HG02678 (cell line): ENCODE measurements at regions not wholly inside any gene's neighbourhood (a gene's known extent, or its start where the extent isn't known, plus 50 kb on each side); places are given as distances from the start of the nearest gene placed in this dataset.
"Not testable (repeated sequence)": the region's sequence is repeated elsewhere in the genome, so short reads cannot be mapped to it uniquely, and the experiment has no call there.

Experiments
- ATAC-seq: cut with Tn5 transposase; IDR thresholded peaks from one replicate; pipeline ENCODE4 v1.9.1; 2021; ENCODE audit warnings: mild to moderate bottlenecking, moderate library complexity; ENCODE audit not compliant: unreplicated experiment

DNA sequence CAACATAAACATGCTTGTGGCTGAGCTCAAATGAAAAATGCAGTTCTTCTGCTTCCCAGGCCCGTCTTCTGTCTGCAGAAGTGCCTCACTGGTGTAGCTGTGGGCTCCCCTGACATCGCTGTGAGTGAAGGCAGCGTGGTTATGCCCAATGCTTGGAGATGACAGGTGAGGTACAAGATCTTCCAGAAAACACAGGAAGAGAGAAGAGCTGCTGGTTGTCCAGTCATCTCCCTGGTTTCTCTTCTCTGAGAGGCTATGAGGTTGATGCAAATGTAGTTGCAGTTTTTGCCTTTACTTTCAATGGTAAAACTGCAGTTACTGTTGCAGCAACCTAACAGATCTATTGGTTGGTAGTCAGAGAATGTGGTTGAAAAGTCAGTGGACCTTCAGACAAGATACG is 223.6 kb downstream of the GATA3 start:
- ATAC-seq, result no peak

DNA sequence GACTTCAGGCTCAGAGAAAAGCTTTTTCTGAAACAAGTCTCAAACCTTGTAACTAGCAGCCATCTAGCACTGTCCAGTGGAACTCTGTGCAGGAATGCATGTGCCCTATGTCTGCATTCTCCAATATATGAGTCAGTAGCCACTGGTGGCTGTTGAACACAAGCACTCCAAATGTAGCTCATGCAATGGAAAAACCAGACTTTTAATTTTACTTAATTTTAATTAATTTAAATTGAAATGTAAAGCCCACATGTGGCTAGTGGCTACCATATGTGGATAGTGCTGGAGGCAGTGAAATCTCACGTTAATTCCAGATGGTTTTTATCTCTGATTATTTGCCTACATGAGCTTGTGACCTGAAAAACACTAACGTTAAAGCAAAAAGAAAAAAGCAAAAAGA is 225.1 kb downstream of the GATA3 start:
- ATAC-seq, result no peak

DNA sequence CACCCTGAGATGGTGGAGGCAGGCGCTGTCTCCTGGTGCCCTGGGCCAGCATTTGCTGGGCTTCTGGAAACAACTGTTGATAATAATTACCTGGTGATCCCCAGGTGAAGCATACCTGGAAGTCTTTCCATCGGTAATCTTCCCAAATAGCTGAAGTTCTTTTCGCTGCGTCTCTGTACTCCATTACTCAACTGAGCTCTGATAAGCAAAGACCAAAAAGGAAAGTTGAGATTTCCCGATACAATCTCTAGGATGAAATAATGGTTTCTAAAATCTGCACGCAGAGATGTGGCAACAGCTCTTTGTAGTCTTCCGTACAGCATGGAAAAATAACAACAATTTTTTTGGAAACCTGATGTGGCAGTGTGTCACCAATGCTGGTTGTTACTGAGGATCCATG is 226.5 kb downstream of the GATA3 start:
- no peak for ATAC-seq

DNA sequence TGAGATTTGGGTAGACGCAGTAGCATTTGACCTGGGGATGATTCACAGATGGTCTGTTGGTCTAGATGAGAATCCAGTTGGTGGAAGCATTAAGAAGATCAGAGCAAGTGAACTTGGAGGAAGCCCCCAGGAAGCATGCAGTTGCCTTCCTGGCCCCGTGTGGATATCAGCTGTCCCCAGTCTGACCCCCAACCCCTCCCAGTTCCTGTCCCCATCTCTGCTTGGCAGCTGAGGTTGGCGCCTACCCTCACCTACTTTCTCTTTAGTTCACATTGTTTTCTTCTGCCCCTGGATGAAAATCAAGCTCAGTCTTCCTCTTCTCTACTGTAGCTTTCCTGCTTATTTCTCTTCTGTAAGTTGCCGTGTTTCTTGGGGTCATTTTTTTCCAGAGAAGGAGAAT is 227.9 kb downstream of the GATA3 start:
- no peak for ATAC-seq

DNA sequence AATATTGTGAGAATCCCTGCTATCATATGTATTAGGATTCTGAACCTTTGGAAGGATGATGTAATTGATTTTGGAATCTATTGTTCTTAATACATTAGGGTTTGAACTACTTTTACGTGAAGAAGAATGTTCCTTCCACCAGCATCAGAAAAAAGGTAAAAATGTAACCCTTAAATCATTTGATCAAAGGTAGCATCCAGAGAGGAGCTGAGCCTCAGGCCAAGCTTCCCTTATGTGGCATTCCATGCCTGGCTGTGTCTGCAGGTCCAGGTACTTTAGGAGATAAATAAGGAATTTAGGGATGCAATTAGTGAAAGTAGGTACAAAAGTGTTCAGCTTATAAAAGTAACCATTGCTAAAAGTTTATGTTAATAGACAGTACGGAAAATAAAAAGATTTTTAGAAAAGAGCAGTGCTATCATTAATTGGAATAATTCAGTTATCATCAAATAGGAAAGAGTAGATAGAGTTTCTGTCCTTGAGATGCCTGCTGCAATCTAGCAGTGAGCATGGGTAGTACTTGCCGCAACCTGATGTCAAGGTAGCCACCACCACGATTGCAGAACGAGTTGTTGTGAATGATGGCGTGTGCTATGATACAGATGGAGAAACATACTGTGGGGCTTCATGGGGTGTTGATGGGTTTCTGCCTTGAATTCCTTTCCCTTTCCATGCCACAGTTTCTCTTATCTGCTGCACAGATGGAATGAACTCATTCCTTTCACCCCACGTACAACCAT is 228.8 kb downstream of the GATA3 start:
- ATAC-seq, result no peak

DNA sequence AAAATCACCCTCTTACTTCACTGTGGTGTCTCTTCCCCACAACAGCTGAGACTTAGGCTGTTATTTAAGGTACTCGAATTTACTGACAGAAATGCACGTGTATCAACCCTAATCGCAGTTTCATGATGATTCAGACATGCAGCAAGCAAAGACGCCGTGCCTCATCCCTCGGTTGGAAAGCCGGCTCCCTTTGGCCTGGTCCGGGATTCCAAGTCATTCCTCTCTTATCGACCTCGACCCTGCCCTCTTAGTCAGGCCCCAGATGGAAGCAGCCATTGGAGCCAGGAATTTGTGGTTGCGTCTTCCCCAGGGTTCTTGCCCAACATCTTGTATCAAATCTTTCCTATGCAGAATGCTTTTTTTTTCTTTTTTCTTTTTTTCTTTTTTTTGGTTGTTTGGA is 229.5 kb downstream of the GATA3 start:
- ATAC-seq, result no peak

DNA sequence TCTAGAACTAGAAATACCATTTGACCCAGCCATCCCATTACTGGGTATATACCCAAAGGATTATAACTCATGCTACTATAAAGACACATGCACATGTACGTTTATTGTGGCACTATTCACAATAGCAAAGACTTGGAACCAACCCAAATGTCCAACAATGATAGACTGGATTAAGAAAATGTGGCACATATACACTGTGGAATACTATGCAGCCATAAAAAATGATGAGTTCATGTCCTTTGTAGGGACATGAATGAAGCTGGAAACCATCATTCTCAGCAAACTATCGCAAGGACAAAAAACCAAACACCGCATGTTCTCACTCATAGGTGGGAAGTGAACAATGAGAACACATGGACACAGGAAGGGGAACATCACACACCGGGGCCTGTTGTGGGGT is 231.5 kb downstream of the GATA3 start:
- not testable (repeated sequence) for ATAC-seq

DNA sequence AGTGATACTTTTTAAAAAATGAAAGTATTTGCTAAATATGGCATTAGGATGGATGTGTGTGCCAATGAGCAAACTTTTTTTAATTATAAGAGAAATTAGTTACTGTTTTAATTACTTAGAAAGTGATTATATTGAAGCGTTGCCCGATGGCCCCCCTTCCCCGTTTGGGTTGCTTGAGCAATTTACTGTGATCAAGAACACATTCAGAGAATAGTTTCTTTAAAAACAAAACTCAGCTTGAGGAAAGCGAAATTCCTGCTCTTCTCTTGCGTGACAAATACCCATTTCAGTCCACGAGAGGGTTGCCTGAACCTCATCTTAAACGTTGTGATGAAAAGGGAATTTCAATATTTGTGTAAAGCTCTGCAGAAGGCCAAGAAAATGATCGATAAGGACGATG is 234.1 kb downstream of the GATA3 start:
- ATAC-seq, result no peak

DNA sequence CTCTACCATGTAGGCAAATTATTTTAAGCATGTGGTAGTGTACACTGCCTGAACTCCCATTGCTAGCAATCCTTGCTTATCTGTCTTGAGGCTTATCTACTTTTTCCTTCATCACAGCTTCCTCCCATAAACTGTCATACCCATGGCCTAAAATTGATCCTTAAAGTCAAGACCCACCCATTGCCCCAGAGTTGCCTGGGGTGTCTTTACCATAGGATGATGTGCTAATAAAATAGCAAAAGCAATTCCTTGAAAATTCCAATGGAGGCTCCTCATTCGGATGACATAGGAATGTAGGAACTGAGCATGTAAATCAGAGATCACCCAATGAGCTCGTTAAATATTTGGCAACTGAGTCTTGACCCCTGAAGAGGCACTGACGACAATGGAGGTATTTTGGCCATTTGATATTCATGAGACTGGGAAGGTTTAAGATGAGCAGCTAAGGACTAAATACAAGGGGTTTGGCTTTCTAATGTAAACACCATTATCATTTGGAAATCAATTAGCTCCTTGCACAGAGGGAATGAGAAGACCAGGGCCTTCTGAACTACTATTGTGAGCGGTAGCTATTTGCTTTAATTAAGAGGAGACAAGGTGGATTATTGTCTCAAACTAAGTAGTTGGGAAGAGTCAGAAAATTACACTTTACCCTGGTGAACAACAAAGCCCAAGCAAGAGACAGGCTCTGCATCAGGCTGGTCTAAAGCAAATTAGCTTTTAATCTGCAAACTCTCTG is 234.9 kb downstream of the GATA3 start:
- no peak for ATAC-seq

DNA sequence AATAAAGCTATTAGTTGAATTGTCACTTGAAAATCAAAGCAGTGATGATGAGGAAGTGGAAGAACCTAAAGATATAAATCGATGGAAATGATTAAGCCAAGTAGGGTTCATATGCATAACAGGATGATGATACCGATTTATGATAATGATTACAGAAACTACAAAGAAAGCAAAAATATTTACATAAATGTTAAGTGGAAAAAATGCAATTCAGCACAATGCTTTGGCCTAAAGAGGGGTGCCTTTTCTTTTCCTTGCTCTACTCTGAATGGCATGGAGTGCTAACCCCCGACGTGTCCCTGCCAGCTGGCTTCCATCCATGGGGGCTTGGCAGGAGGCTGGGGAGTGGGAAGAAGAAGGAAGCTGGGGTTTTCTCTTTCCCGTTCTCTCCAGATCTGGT is 240.3 kb downstream of the GATA3 start:
- ATAC-seq, result no peak

DNA sequence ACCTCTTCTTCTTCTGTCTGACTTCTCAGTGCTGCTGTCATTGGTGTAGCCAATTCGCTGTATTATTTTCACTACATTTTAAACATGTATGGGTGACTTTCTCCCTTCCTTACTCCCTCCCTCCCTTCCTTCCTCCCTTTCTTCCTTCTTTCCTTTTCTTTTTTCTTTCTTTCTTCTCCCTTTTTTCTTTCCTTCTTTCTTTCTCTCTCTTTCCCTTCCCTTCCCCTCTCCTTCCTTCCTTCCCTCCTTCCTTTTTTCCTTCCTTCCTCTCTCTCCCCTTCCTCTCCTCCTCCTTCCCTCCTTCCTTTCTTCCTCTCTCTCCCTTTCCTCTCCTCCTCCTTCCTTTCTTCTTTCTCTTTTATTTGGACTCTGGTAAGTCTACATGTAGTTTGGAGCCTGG is 240.8 kb downstream of the GATA3 start:
- no peak for ATAC-seq

DNA sequence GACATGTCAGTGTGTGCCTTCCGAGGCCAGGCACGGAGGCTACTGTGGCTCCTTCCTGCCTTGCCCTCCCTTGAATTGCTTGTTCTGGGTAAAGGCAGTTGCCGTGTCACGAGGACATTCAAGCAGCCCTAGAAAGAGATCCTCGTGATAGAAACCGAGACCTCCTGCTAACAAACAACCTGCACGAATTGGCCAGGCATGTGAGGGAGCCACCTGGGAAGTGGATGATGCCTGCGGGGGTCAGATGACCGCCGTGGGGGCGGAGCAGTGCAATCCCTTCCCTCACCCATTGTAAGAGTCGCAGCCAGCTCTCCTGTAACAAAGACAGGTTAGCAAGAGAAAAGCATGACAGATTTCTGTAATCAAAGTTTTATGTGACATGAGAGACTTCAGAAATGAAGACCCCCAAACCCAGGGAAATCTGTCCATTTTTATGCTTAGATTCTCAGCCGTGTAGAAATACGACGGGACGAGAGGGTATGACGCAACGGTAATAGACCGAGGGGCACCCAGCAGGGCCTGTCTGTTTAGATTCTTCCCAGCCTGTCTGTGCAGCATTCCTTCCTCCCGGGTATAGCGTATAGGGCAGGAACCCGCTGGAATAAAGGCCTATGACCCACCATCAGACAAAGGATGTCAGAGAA is 241.7 kb downstream of the GATA3 start:
- no peak for ATAC-seq

DNA sequence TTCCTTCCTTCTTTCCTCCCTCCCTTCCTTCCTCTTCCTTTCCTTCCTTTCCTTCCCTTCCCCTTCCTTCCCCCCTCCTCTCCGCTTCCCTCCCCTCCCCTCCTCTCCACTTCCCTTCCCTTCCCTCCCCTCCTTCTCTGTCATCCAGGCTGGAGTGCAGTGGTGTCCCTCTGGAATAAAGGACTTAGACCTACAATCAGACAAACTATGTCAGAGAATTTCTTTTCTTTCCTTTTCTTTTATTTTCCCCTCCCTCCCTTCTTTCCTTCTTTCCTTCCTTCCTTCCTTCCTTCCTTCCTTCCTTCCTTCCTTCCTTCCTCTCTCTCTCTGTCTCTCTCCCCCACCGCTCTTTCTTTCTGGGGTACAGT is 242.2 kb downstream of the GATA3 start:
- no peak for ATAC-seq

DNA sequence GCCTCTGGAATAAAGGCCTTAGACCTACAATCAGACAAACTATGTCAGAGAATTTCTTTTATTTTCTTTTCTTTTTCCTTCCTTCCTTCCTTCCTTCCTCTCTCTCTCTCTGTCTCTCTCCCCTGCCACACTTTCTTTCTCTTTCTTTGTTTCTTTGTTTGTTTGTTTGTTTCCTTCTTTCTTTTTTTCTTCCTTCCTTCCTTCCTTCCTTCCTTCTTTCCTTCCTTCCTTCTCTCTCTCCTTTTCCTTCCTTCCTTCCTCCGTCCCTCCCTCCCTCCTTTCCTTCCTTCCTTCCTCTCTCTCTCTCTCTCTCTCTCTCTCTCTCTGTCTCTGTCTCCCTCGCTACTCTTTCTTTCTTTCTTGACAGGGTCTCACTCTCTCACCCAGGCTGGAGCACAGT is 242.6 kb downstream of the GATA3 start:
- ATAC-seq, result no peak

DNA sequence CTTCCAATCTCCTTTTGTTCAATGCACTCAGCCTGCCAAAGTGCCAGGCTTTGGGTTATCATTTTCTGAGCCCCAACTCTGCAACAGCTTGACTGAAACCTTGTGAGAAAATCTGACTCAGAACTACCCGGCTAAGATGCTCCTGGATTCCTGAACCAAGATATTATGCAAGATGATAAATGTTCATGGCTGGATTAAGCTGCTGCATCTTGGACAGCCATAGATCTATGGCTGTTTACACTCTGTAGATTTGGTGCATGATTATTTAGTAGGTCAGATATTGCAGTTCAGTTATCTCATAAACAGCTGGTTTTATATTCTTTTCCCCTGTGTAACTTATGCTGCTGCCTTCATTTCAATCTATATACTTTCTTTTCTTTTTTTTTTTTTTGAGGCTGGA is 243.5 kb downstream of the GATA3 start:
- ATAC-seq, result no peak

DNA sequence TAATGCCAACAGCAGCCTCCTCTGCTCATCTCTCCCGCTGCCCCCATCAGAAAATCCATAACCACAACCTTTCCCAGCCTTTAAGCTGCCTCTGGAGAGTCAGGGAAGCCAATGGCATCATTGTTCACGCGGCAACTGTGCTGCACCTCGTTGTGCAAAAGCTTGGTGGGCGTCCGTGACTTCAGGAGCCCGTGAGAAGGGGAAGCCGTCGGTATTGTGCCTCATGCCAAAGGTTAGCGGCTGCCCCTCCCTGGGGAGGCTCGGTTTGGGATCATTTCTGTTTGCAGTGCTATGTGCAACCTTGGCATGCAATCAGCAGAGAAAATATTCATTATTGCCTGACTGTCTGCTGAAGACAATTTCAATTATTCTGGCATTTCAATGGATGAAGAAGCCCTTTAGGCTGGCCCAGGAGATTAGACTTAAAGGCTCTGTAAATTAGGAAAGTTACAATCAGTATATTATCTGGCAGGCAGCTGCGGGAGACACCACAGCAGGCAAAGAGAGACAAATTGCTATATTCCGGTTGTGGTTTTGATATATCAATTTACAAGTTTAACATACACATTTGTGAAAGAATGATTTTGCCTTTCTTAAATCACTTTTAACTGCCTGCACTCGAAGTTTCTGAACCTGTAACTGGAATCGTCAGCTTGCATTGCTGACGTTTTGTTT is 244.5 kb downstream of the GATA3 start:
- no peak for ATAC-seq

DNA sequence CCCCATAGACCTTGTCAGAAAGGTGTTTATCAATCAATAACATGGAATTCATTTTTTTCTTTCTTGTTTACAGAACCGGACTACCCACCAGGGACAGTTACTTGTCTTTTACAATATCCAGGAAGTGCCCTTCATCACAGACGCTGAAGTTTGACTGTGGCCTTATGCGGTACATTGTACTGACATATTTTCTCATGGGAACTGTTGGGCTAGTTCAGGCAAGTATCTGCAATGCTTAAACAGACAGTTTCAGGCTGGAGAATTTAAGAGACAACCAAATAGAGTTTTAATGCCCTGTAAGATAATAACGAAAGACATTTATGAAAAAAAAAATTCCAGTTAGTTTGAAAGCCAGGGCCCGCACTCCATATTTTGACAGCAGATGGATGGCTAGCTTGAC is 246.4 kb downstream of the GATA3 start:
- no peak for ATAC-seq

DNA sequence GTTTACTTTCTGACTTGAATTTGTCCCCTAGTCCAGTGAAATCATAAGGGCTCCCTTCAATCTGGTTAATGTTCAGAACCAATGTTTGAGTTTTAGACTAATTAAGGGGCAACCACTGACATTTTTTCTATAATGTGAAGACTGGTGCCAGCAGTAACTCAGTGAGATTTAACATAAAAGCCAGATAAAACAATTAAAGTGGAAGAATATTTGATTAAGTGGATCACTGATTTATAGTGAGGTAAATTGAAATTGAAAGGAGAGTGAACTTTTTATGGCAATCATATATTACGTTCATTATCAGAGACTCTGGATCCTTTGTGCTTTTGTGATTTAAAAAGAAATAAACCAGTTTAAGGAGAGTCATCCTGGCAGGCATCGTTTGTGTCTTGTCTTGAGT is 246.8 kb downstream of the GATA3 start:
- ATAC-seq, result no peak

DNA sequence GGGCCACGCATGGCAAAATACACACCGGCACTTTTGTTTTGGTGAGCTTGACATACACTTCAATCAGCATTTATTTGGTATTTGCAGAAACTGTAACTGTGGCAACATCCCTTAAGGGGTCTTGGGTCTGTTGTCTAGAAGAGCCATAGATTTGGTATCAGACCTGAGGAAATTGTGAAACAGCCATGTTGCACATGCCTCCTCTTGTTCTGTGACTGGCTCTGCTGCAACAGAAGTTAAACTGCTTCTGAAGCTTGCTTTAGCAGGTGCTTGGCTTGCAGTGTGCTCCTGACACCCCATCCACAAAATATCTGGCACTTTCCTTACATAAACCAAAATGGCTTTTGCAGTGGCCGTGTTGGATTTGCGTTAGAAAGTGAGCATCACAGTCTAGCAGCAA is 247.3 kb downstream of the GATA3 start:
- no peak for ATAC-seq

DNA sequence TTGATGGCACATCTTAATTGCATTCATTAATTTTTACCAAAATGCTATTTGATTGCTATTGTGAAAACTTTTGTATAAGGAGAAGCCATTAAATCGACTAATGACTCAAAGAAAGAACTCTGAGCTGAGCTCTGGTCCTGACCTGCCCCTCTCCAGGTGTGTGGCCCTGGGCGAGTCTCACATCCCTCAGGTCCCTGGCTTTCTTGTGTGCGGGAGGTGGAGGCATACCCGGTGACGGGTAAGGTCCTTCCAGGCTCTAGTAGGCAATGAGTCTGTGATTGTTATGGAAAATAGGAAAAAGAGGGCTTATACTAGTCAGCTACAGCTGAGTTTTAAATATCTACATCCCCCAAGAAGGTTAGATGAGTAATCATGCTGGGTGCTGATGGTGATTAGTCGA is 248.1 kb downstream of the GATA3 start:
- no peak for ATAC-seq

DNA sequence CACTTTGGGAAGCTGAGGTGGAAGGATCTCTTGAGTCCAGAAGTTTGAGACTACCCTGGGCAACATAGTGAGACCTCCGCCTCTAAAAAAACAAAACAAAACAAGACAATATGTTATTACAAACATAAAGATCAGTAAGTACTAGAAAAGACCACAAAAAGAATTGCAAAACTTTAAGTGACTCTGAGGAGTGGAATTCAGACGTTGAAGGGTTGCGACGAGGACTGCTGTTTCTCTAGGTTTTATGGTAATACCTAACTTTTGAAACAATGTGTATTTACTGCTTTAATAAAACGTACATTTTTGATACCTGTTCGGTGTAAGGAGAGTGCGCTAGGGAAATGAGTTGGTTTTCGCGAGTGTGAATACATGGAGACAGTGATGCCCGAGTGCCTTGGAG is 250.4 kb downstream of the GATA3 start:
- no peak for ATAC-seq
